HG02798 (cell line): ENCODE measurements at regions not wholly inside any gene's neighbourhood (a gene's known extent, or its start where the extent isn't known, plus 50 kb on each side); places are given as distances from the start of the nearest gene placed in this dataset.
"Not testable (repeated sequence)": the region's sequence is repeated elsewhere in the genome, so short reads cannot be mapped to it uniquely, and the experiment has no call there.

Experiments used
- ATAC-seq: cut with Tn5 transposase; IDR thresholded peaks from one replicate; pipeline ENCODE4 v1.9.1; 2021; ENCODE audit warnings: mild to moderate bottlenecking; ENCODE audit not compliant: unreplicated experiment, poor library complexity

GRCh38 chr14:53384073-53384472, 230.9 kb upstream of the DDHD1 start:
- ATAC-seq = no peak

GRCh38 chr14:53381895-53382294, 228.8 kb upstream of the DDHD1 start:
- ATAC-seq = no peak

DNA sequence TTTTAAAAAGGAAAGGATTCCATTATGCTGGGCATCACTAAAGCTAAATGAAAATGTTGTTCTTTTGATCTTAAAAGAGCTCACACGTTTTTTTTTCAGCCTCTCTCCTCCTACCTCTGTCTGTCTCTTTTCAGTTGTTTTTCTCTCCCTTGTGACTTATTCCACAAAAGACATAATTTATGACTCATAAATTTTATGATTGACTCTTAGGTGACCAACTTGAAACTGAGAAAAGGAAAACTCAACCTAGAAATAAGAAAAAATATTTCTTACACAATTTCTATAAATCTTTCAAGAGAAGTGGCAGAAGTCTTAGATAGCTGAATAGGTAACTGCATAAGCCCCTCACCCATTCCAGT, 227.7 kb upstream of the DDHD1 start:
- no peak for ATAC-seq

DNA sequence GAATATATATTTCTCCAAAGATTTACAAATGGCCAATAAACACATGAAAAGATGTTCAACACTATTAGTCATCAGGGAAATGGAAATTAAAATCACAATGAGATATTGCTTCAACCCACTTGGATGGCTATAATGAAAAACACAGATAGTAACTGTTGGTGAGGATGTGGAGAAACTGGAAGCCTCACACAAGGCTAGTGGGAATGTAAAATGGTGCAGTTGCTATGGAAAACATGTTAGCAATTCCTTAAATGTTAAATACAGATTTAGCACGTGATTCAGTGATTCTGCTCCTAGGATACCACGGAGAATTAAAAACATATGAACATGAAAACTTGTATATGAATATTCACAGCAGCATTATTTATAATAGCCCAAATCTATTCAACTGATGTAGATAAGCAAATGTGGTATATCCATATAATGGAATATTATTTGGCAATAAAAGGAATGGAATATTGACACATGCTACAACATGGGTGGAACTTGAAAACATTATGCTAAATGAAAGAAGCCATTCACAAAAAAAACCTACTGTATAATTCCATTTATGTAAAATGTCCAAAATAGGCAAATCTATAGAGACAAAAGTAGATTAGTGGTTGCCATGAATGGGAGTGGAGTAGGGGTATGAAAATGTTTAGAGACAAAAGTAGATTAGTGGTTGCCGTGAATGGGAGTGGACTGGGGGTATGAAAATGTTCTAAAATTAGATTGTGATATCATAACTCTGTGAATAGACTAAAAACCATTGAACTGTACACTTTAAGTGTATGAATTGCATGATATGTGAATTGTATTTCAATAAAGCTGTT, 227.1 kb upstream of the DDHD1 start:
- ATAC-seq = no peak

DNA sequence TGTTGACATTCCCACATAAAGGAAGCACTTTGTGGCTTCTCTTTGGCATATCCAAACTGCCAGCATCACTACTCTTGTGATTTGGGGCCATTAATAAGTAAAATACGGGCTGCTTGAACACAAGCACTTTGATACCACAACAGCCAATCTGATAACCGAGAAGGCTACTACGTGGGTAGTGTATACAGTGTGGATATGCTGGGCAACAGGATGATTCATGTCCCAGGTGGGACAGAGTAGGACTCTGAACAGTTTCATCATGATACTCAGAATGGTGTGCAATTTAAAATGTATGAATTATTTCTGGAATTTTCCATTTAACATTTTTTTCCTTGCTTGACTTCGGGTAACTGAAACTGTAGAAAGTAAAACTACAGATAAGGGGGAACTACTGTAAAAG, 225.0 kb upstream of the DDHD1 start:
- no peak for ATAC-seq

- no peak for ATAC-seq
These were observed 222.9 kb upstream of the DDHD1 start for GRCh38 chr14:53376064-53376463.

GRCh38 chr14:53375599-53375998, 222.5 kb upstream of the DDHD1 start:
- ATAC-seq = no peak

GRCh38 chr14:53368711-53369201, 215.6 kb upstream of the DDHD1 start:
- no peak for ATAC-seq

DNA sequence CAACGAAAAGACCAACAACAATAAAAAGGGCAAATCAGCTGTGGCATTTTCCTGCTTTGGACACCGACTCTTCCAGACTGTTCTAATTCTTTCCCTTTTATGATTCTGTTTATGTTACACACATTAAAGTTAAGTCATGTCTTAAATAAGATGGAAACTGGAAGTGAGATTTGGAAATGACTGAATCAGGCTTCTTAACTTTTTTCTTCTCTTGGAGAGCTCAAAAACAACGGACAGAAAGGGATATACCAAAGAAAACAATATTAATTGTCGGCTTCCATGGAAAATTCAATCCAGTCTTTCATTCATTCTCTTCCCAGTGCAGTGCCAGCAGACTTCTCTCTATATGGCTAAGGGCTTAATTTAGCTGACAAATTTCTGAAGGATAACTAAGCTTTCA, 214.9 kb upstream of the DDHD1 start:
- ATAC-seq = no peak

DNA sequence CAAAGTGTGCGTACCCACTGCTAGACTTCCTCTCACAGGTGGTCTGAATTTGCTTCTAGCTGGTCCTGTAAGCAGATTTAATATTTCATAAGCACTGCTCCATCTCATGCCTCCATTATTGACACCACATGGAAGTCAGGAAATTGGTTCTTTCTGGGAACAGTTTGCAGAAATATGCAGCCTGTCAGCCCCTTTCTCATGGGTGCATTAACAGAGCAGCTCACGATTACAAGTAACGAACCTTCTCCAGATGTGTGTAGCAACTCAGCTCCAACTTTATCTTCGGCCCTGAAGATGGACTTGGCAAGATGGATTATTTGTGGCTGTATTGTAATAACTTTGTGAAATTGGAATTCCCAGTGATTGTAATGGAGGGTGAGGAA, 214.5 kb upstream of the DDHD1 start:
- no peak for ATAC-seq

DNA sequence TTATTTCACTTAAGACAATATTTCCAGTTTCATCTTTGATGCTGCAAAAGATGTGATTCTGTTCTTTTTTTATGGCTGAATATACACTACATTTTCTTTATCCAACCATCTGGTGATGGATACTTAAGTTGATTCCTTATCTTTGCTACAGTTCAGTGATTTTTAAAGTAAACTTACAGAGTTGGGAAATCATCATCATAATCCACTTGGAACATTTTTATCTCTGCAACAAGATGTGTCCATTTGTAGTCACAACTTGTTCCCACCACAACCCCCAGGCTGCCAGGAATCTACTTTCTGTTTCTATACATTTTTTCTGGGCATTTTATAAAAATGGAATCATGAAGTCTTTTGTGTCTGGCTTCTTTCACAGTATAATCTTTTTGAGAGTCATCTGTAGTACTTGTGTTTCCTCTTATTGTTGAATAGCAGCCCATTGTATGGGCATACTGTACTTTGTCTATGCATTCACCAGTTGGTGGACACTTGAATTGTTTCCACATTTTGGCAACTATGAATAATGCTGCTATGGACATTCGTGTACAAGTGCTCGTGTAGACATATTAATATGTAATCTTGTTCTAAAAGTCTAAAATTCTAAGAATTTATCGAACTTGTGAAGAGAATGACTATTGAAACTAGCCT, 212.5 kb upstream of the DDHD1 start:
- ATAC-seq = no peak

GRCh38 chr14:53362916-53363315, 209.8 kb upstream of the DDHD1 start:
- ATAC-seq = not testable (repeated sequence)

DNA sequence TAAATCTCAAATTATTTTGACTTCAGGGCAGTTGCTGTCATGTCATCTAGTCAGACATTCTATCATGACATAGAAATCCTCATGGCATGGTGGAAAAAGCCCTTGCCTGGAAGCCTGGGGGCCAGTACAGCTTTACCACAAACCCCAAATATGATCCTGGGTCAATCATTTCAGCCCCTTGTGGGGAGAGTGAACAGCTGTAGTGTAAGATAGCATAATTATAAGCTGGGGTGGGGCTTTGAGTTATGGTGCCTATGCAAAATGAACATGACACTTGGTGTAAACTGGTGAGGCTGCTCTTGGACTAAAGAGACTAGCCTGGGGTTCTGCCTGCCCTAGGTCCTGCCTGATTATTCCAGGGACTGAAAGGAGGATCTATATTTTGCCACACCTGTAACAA, 207.7 kb upstream of the DDHD1 start:
- no peak for ATAC-seq

DNA sequence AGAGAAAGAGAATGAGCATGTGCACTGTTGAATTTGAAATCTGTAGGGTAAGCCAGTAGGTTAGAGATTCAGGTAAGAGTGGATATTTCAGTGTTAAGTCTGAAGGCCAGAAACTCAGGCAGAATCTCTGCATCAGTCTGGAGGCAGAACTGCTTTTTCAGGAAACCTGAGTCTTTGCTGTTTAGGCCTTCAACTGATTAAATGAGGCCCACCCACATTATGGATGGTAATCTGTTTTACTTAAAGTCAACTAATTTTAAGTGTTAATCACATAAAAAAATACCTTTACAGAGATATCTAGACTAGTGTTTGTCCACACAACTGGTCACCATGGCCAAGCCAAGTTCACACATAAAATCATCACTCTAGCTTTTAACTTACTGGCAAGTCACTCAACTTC, 205.0 kb upstream of the DDHD1 start:
- no peak for ATAC-seq

DNA sequence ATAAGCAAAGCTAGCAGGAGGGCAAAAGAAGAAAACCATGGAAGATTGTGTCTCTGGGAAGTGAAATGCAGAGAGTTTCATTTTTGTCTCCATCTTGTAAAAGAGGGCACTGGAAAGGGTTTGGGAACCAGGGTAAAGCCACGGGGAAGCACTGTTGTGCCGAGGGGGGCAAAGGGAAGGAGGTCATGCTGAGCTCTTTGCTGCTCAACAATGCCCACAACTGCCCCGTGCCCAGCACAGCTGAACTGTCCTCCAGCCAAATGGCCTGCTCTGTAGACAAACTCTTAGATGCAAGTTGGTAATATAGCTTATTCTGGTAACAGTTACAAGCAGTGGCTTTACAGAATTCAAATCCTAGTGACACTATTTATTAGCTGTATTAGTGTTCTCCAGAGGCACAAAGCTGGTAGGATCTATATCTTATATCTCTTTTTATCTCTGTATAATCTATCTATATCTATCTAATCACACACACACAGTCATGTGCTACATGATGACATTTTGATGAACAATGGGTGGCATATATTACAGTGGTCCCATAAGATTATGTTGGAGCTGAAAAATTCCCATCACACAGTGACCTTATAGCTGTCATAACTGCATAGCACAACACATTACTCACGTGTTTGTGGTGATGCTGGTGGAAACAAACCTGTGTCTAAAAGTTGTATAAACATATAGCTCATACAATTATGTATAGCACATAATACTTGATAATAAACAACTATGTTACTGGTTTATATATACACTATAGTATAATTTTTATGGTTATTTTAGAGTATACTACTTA, 203.4 kb upstream of the DDHD1 start:
- no peak for ATAC-seq

DNA sequence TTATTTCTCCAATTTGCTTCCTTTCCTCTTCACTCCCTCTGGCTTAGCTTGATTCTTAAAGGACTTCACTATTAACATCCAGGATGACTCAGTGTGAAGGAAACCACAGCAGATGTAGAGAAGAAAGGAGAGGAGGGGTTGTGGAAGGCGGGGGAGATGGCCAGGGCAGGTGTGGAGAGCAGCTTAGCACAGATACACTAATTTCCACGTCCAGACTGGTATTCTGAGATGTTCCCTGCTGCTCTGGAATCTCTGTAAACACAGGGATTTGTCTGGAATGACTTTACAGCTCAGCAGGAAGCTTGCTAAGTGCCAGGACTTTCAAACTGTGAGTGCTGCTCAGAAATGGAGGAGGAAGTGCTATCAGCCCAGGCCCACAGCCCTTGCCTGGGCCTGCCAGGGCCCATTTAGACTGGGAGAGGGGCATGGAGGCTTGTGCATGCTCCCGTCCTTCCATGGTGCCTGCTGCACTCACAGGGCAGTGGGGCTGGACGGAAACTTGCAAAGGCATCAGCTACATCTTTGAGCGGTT, 202.5 kb upstream of the DDHD1 start:
- no peak for ATAC-seq

- ATAC-seq = no peak
These were observed 201.2 kb upstream of the DDHD1 start for GRCh38 chr14:53354336-53354735.

- ATAC-seq = no peak
These were observed 197.7 kb upstream of the DDHD1 start for GRCh38 chr14:53350866-53351265.

- no peak for ATAC-seq
These were observed 197.3 kb upstream of the DDHD1 start for GRCh38 chr14:53350429-53350828.

DNA sequence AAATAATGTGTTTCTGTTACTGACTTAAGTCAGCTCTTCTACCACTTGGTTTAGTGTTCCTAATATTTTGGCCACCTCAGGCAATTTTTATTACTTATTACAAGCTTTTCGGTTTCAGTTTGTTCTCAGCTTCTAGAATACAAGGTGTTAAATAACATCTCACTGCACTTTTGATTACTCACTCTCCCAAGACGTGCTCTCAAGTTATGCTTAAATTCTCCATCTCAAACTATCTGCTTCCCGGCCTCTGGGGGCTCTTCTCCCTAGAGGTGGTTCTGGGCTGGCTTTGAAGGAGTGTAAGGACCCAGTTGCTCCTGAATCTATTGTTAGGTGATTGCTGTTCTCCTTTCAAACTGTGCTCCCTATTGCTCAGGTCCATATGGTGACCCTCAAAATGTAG, 193.9 kb upstream of the DDHD1 start:
- ATAC-seq = no peak

- ATAC-seq = no peak
These were observed 188.2 kb upstream of the DDHD1 start for GRCh38 chr14:53341324-53341723.
